ENCODE measurements at regions not wholly inside any gene's neighbourhood (a gene's known extent, or its start where the extent isn't known, plus 50 kb on each side); places are given as distances from the start of the nearest gene placed in this dataset.
"Not testable (repeated sequence)": the region's sequence is repeated elsewhere in the genome, so short reads cannot be mapped to it uniquely, and the experiment has no call there.

DNA sequence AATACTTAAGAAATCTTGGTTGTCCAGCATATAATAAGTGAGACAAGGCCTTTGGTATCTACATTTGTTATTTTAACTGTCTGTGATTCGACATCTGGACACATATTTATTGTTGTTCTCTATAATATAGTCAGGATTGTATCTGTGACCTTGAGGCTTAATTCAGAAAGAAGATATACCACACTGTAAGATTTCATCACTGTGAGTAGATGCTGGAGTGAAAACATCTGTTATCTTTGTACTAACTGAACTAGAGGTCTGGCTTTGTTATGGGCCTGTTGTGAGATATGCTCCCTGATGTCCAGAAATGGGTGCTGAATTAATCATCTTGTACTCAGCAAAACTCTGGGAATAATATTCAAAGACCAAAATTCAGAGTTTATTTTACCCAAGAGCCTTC is 148.5 kb downstream of the ISOC1 start:
- TF ChIP-seq CTCF (IDR thresholded peaks at IDR 0.05) = no peak
- no peak for ATAC-seq (ENCODE audit: low FRiP score)
- no peak for DNase-seq (ENCODE audit: low spot score)

DNA sequence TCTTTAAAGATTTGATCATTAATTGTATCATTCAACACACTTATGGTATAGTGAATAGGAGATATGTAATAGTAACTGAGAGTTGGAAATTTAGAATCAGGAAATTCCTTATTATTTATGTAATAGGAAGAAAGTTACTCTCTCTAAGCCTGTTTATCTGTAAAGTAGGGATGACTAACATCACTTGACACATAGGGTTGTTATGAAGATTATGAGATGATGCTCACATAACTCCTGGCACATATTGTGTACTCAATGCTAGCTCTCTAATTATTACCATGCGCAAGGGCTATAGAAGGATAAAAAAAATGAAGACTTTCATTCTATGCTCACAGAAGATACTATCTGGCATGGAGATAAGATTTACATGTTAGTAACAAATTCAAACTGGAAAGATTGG is 149.9 kb downstream of the ISOC1 start:
- ATAC-seq (ENCODE audit: low FRiP score) (no peak), DNase-seq (ENCODE audit: low spot score) (no peak)
- TF ChIP-seq CTCF (IDR thresholded peaks at IDR 0.05) = no peak

- TF ChIP-seq CTCF (IDR thresholded peaks at IDR 0.05) = no peak
- ATAC-seq (ENCODE audit: low FRiP score) (no peak), DNase-seq (ENCODE audit: low spot score) (no peak)
Measured at GRCh38 chr5:129245489-129245888, 150.9 kb downstream of the ISOC1 start.

DNA sequence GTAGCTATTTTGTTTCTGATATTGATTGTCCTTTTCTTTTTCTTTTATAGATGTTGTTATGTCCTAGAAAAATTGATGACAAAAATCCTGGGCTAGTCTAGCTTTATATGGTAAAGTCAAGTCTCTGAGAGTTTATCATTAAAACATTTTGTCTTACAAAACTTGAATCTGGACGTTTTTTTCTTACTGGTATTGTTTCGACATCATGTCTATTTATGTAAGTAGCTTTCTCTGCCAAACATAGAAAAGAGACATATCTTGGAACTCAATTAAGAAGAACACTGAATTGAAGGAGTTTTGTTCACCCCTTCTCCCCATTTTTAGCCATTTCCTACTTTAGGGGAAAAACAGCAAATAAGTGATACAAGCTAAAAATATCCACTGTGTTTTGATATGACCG is 151.5 kb downstream of the ISOC1 start:
- no peak for ATAC-seq (ENCODE audit: low FRiP score)
- no peak for TF ChIP-seq CTCF (IDR thresholded peaks at IDR 0.05)
- no peak for DNase-seq (ENCODE audit: low spot score)

DNA sequence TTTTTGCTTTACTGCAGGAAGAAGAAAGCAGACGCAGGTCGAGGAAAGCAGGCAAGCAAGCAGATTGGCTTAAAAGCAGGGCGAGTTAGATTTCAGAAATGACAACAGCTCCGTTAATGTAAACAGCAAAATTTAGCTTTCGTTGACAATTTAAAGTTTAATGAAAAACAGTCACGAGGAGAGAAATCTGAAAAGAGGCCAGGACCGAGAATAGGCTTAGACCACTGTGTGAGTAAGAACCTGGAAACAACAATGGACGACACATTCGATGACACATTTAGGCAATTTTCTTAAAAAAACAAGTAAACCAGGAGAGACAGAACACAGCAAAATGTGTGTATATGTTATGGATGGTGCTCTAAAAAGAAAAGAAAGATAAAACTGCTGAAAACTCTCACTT is 155.3 kb downstream of the ISOC1 start:
- DNase-seq (ENCODE audit: low spot score) (no peak), ATAC-seq (ENCODE audit: low FRiP score) (no peak)
- TF ChIP-seq CTCF (IDR thresholded peaks at IDR 0.05) = no peak

DNA sequence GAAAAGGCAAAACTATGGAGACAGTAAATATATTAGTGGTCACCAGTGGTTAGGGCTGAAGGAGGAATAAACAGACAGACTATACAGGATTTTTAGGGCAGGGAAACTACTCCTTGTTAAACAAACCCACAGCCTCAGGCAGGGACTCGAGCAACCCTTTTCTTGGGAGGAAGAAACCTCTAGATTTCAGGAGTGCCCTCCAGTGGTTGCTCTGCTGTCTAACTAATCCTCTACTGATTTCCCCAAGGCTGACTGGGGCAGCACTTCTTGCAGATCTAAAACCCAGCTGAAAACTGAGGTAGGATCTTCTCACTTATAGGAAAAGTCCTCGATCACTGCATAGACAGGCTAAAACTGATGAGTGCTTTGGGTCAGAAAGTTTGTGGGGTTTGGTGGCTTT is 176.8 kb downstream of the ISOC1 start:
- no peak for DNase-seq (ENCODE audit: low spot score)
- ATAC-seq (ENCODE audit: low FRiP score) = no peak
- no peak for TF ChIP-seq CTCF (IDR thresholded peaks at IDR 0.05)

- DNase-seq (ENCODE audit: low spot score) (no peak), ATAC-seq (ENCODE audit: low FRiP score) (no peak)
Measured at GRCh38 chr5:129284010-129284409, 176.1 kb upstream of the ADAMTS19 start.

DNA sequence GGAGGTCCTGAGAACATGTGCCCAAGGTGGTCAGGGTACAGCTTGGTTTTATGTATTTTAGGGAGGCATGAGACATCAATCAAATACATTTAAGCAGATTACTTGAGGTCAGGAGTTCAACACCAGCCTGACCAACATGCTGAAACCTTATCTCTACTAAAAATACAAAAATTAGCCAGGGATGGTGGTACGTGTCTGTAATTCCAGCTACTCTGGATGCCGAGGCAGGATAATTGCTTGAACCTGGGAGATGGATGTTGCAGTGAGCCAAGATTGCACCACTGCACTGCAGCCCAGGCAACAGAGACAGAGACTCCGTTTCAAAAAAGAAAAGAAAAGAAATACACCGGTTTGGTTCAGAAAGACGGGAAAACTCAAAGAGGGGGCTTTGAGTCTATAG is 165.9 kb upstream of the ADAMTS19 start:
- ATAC-seq (ENCODE audit: low FRiP score); DNase-seq (ENCODE audit: low spot score): not testable (repeated sequence)

More at GRCh38 chr5:129284010-129284409, 176.1 kb upstream of the ADAMTS19 start:
- no peak for TF ChIP-seq CTCF (IDR thresholded peaks at IDR 0.05)
